ENCODE measurements at regions not wholly inside any gene's neighbourhood (a gene's known extent, or its start where the extent isn't known, plus 50 kb on each side); places are given as distances from the start of the nearest gene placed in this dataset.
"Not testable (repeated sequence)": the region's sequence is repeated elsewhere in the genome, so short reads cannot be mapped to it uniquely, and the experiment has no call there.

- Histone ChIP-seq H3K9ac (ENCODE audit: low read length) (no peak overlapping the region), H3K27me3 (ENCODE audit: control insufficient read depth, insufficient read depth, low read length) (no peaks in the 10 kb centered on the region), H3K4me3 (ENCODE audit: low read length) (peak overlapping the region; percentile 14)
These were observed 249.3 kb upstream of the PRKX start for GRCh38 chrX:3962511-3963311.

DNA sequence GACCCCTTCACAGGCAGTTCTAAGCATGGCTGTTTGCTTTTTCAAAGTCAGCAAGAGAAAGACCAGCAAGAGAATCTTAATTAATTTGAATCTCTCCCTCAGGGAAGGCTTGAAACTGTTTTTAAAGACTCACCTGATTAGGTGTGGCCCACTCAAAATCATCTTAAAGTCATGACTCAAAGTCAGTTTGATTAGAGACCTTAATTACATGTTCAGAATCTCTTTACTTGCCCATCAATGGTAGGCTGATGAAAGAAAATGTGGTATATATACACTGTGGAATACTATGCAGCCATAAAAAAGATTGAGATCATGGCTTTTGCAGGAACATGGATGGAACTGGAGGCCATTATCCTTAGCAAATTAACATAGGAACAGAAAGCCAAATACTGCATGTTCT lies 247.5 kb upstream of the PRKX start:
- Histone ChIP-seq H3K4me1 (ENCODE audit: control insufficient read depth, low read depth, low read length) (peaks cover 7% of the 10 kb centered on the region), H3K27ac (ENCODE audit: low read length) (no peak overlapping the region), H3K9ac (ENCODE audit: low read length) (no peak overlapping the region), H3K36me3 (ENCODE audit: control insufficient read depth, low read depth, low read length) (no peaks in the 10 kb centered on the region), H3K9me3 (ENCODE audit: control insufficient read depth, low read depth, low read length) (no peaks in the 10 kb centered on the region), H3K4me3 (ENCODE audit: low read length) (no peak overlapping the region), H3K27me3 (ENCODE audit: control insufficient read depth, insufficient read depth, low read length) (no peaks in the 10 kb centered on the region)

More at GRCh38 chrX:3962511-3963311, 249.3 kb upstream of the PRKX start:
- H3K9me3 ChIP-seq (ENCODE audit: control insufficient read depth, low read depth, low read length): no peaks in the 10 kb centered on the region
- no peaks in the 10 kb centered on the region for H3K36me3 ChIP-seq (ENCODE audit: control insufficient read depth, low read depth, low read length)
- peaks cover 7% of the 10 kb centered on the region for H3K4me1 ChIP-seq (ENCODE audit: control insufficient read depth, low read depth, low read length)
- H3K27ac ChIP-seq (ENCODE audit: low read length): no peak overlapping the region

GRCh38 chrX:3951859-3952258 lies 238.4 kb upstream of the PRKX start:
- Histone ChIP-seq H3K27me3 (ENCODE audit: control insufficient read depth, insufficient read depth, low read length) (no peaks in the 10 kb centered on the region), H3K27ac (ENCODE audit: low read length) (no peak overlapping the region), H3K9me3 (ENCODE audit: control insufficient read depth, low read depth, low read length) (no peaks in the 10 kb centered on the region), H3K4me1 (ENCODE audit: control insufficient read depth, low read depth, low read length) (no peaks in the 10 kb centered on the region), H3K4me3 (ENCODE audit: low read length) (no peak overlapping the region), H3K9ac (ENCODE audit: low read length) (no peak overlapping the region), H3K36me3 (ENCODE audit: control insufficient read depth, low read depth, low read length) (no peaks in the 10 kb centered on the region)

DNA sequence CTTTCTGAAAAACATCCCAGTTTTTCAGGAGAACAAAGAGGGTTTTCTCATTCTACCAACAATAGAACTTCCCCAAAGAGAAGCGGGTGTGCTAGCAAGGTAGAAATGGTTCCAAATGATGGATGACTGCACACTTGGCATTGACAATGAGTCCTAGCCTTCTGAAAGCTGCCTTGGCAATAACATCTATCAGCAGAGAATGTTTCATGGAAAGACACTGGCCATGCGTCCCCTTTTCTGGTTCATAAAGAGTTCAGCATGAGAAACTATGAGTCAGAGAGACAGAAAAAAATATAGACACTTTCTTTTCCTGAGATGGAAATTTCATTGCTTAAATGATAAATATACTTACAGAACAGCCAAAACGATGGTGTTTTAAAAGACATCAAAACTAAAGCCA lies 236.9 kb upstream of the PRKX start:
- H3K36me3 ChIP-seq (ENCODE audit: control insufficient read depth, low read depth, low read length): no peaks in the 10 kb centered on the region
- no peaks in the 10 kb centered on the region for H3K27me3 ChIP-seq (ENCODE audit: control insufficient read depth, insufficient read depth, low read length)
- H3K9me3 ChIP-seq (ENCODE audit: control insufficient read depth, low read depth, low read length): no peaks in the 10 kb centered on the region
- H3K4me3 ChIP-seq (ENCODE audit: low read length): no peak overlapping the region
- H3K9ac ChIP-seq (ENCODE audit: low read length): no peak overlapping the region
- no peak overlapping the region for H3K27ac ChIP-seq (ENCODE audit: low read length)
- no peaks in the 10 kb centered on the region for H3K4me1 ChIP-seq (ENCODE audit: control insufficient read depth, low read depth, low read length)

- no peaks in the 10 kb centered on the region for H3K27me3 ChIP-seq (ENCODE audit: control insufficient read depth, insufficient read depth, low read length)
- no peaks in the 10 kb centered on the region for H3K4me1 ChIP-seq (ENCODE audit: control insufficient read depth, low read depth, low read length)
- H3K4me3 ChIP-seq (ENCODE audit: low read length): no peak overlapping the region
- no peaks in the 10 kb centered on the region for H3K9me3 ChIP-seq (ENCODE audit: control insufficient read depth, low read depth, low read length)
- H3K27ac ChIP-seq (ENCODE audit: low read length): no peak overlapping the region
- H3K9ac ChIP-seq (ENCODE audit: low read length): no peak overlapping the region
- no peaks in the 10 kb centered on the region for H3K36me3 ChIP-seq (ENCODE audit: control insufficient read depth, low read depth, low read length)
These were observed 230.5 kb upstream of the PRKX start for GRCh38 chrX:3943965-3944364.

DNA sequence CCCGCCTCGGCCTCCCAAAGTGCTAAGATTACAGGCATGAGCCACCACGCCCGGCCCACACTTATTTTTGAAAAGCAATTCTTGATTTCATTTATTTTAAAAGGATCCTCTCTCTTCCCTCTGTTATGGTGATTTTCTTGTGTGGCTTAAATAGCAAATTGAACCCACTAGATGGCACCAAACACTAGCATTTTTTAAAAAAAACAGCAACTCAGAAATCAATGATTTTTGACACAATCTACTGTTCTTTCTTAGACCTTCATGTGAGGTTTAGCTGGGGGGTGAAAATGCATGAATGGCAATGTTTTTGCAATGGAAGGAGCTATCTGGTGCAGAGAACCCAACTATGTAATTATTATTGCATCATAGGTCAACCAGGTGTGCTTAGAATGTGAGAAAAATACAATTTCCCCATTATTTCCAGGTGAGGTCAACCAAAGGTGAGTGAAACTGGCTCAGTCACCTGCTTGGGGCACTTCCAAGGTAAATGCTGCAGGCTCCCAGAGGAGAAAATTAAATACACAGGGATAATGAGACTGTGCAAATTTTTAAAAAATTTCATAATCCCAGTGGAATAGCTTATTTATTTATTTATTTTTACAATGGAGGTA lies 226.7 kb upstream of the PRKX start:
- H3K27me3 ChIP-seq (ENCODE audit: control insufficient read depth, insufficient read depth, low read length): no peaks in the 10 kb centered on the region
- H3K4me1 ChIP-seq (ENCODE audit: control insufficient read depth, low read depth, low read length): no peaks in the 10 kb centered on the region
- no peak overlapping the region for H3K9ac ChIP-seq (ENCODE audit: low read length)
- H3K4me3 ChIP-seq (ENCODE audit: low read length): no peak overlapping the region
- no peaks in the 10 kb centered on the region for H3K36me3 ChIP-seq (ENCODE audit: control insufficient read depth, low read depth, low read length)
- no peaks in the 10 kb centered on the region for H3K9me3 ChIP-seq (ENCODE audit: control insufficient read depth, low read depth, low read length)
- no peak overlapping the region for H3K27ac ChIP-seq (ENCODE audit: low read length)

- Histone ChIP-seq H3K9me3 (ENCODE audit: control insufficient read depth, low read depth, low read length) (no peaks in the 10 kb centered on the region), H3K27ac (ENCODE audit: low read length) (no peak overlapping the region), H3K27me3 (ENCODE audit: control insufficient read depth, insufficient read depth, low read length) (no peaks in the 10 kb centered on the region), H3K4me3 (ENCODE audit: low read length) (no peak overlapping the region), H3K36me3 (ENCODE audit: control insufficient read depth, low read depth, low read length) (no peaks in the 10 kb centered on the region), H3K9ac (ENCODE audit: low read length) (no peak overlapping the region), H3K4me1 (ENCODE audit: control insufficient read depth, low read depth, low read length) (no peaks in the 10 kb centered on the region)
These were observed 225.1 kb upstream of the PRKX start for GRCh38 chrX:3938587-3938986.

GRCh38 chrX:3935196-3935595 lies 221.7 kb upstream of the PRKX start:
- H3K4me3 ChIP-seq (ENCODE audit: low read length); H3K9me3 ChIP-seq (ENCODE audit: control insufficient read depth, low read depth, low read length); H3K27ac ChIP-seq (ENCODE audit: low read length); H3K4me1 ChIP-seq (ENCODE audit: control insufficient read depth, low read depth, low read length); H3K9ac ChIP-seq (ENCODE audit: low read length); H3K27me3 ChIP-seq (ENCODE audit: control insufficient read depth, insufficient read depth, low read length); H3K36me3 ChIP-seq (ENCODE audit: control insufficient read depth, low read depth, low read length): not testable (repeated sequence)

GRCh38 chrX:3920424-3921017 lies 207.1 kb upstream of the PRKX start:
- not testable (repeated sequence) for H3K9ac ChIP-seq (ENCODE audit: low read length); H3K4me3 ChIP-seq (ENCODE audit: low read length); H3K36me3 ChIP-seq (ENCODE audit: control insufficient read depth, low read depth, low read length); H3K27me3 ChIP-seq (ENCODE audit: control insufficient read depth, insufficient read depth, low read length); H3K9me3 ChIP-seq (ENCODE audit: control insufficient read depth, low read depth, low read length); H3K4me1 ChIP-seq (ENCODE audit: control insufficient read depth, low read depth, low read length); H3K27ac ChIP-seq (ENCODE audit: low read length)

GRCh38 chrX:3919668-3920423 lies 206.4 kb upstream of the PRKX start:
- H3K4me3 ChIP-seq (ENCODE audit: low read length); H3K36me3 ChIP-seq (ENCODE audit: control insufficient read depth, low read depth, low read length); H3K9me3 ChIP-seq (ENCODE audit: control insufficient read depth, low read depth, low read length); H3K4me1 ChIP-seq (ENCODE audit: control insufficient read depth, low read depth, low read length); H3K27ac ChIP-seq (ENCODE audit: low read length); H3K27me3 ChIP-seq (ENCODE audit: control insufficient read depth, insufficient read depth, low read length); H3K9ac ChIP-seq (ENCODE audit: low read length): not testable (repeated sequence)

GRCh38 chrX:3914813-3915212 lies 201.4 kb upstream of the PRKX start:
- H3K27ac ChIP-seq (ENCODE audit: low read length); H3K27me3 ChIP-seq (ENCODE audit: control insufficient read depth, insufficient read depth, low read length); H3K36me3 ChIP-seq (ENCODE audit: control insufficient read depth, low read depth, low read length); H3K9ac ChIP-seq (ENCODE audit: low read length); H3K9me3 ChIP-seq (ENCODE audit: control insufficient read depth, low read depth, low read length); H3K4me3 ChIP-seq (ENCODE audit: low read length); H3K4me1 ChIP-seq (ENCODE audit: control insufficient read depth, low read depth, low read length): not testable (repeated sequence)
